ENCODE measurements at regions not wholly inside any gene's neighbourhood (a gene's known extent, or its start where the extent isn't known, plus 50 kb on each side); places are given as distances from the start of the nearest gene placed in this dataset.

DNA sequence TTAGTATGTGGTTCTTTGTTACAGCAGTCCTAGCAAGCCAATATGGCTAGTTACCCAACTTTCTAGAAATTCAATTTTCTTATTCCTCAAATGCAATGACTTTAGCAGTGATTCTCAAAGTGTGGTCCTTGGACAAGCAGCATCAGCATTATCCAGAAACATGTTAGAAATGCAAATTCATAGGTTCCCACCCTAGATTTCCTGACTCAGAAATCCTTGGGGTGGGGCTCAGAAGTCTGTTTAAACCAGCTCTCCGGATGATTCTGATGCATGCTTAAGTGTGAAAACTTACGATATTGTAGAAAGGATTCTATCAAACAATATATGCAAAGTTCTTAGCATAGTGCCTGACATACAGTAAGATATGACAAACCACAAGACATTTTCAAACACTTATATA is 757.1 kb downstream of the DHX35 start:
- no peak for FAIRE-seq
- no peaks in the 10 kb centered on the region for H3K9me3 ChIP-seq (replicated peaks; ENCODE audit: control insufficient read depth, insufficient read depth, low read length)
- no peak overlapping the region for H3K27ac ChIP-seq (ENCODE audit: insufficient read depth, low read depth, low read length)
- POLR2A ChIA-PET = no interaction called here
- BruUV-seq (replicated peaks) = no TSS peak
- H3K27me3 ChIP-seq (ENCODE audit: control insufficient read depth in 2 of 2, insufficient read depth in 2 of 2, low read length in 2 of 2) = no peaks in the 10 kb centered on the region
- no peaks in the 10 kb centered on the region for H3K36me3 ChIP-seq (ENCODE audit: control insufficient read depth in 2 of 2, extremely low read depth in 1 of 2, insufficient read depth in 2 of 2, low read length in 2 of 2)
- CTCF ChIA-PET = no interaction called here
- H3K4me1 ChIP-seq (ENCODE audit: control insufficient read depth, extremely low read depth, insufficient read depth, low read length) = no peaks in the 10 kb centered on the region
- dilution Hi-C loops (cut with MboI; ENCODE audit: extremely low pct_ligation_motif_present, low sequenced_read_pairs) (no loop called here), intact Hi-C loops (cut with micrococcal nuclease) (no loop called here)
- H3K4me2 ChIP-seq (ENCODE audit: insufficient read depth, low read length) = no peak overlapping the region
- DNase-seq (ENCODE audit: low read depth, low spot score) = no peak
- H3K4me3 ChIP-seq (replicated peaks in 1 of 3; ENCODE audit: insufficient read depth in 1 of 3, low read depth in 1 of 3, low read length in 3 of 3) = no peak overlapping the region
- H2AFZ ChIP-seq (ENCODE audit: low read depth, low read length) = no peak overlapping the region
- H4K20me1 ChIP-seq (replicated peaks; ENCODE audit: control insufficient read depth, extremely low read depth, insufficient read depth, low read length) = no peaks in the 10 kb centered on the region
- H3K79me2 ChIP-seq (ENCODE audit: control insufficient read depth, insufficient read depth, low read length) = no peaks in the 10 kb centered on the region
- no peak overlapping the region for H3K9ac ChIP-seq (replicated peaks; ENCODE audit: extremely low read depth, insufficient read depth, low read length)
- H3K9me1 ChIP-seq (replicated peaks; ENCODE audit: control insufficient read depth, extremely low read depth, insufficient read depth, low read length) = no peaks in the 10 kb centered on the region
- TF ChIP-seq POLR2AphosphoS5 (IDR thresholded peaks at IDR 0.05; ENCODE audit: insufficient read depth, low read depth, low read length) (no peak), MYC (IDR thresholded peaks at IDR 0.05; ENCODE audit: low read depth, low read length) (no peak), JUN (IDR thresholded peaks at IDR 0.05; ENCODE audit: borderline replicate concordance, insufficient read depth, insufficient read length, low read depth) (no peak)

DNA sequence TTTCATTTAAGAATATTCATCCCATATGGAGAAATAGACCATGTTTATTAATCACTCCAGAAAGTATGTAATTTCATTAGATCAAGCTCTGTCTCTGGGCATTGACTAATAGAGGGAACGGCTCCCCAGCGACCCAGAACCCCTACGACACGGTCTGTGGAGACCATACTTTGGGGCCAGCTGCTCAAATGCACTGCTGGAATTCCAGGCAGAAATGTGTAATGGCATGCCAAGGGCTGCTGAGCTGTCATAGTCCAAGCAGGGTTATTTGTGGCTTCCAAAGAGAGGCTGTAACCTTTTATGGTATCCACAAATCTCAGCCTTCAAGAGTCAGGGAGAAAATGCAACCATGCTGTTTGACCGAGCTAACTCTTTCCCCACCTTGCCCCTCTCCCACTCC is 755.8 kb downstream of the DHX35 start:
- no peak overlapping the region for H3K9ac ChIP-seq (replicated peaks; ENCODE audit: extremely low read depth, insufficient read depth, low read length)
- ChIA-PET POLR2A (no interaction called here), CTCF (no interaction called here)
- no peak for DNase-seq (ENCODE audit: low read depth, low spot score)
- H3K27ac ChIP-seq (ENCODE audit: insufficient read depth, low read depth, low read length) = no peak overlapping the region
- no peaks in the 10 kb centered on the region for H3K79me2 ChIP-seq (ENCODE audit: control insufficient read depth, insufficient read depth, low read length)
- no peaks in the 10 kb centered on the region for H3K4me1 ChIP-seq (ENCODE audit: control insufficient read depth, extremely low read depth, insufficient read depth, low read length)
- dilution Hi-C loops (cut with MboI; ENCODE audit: extremely low pct_ligation_motif_present, low sequenced_read_pairs) = no loop called here
- H3K4me3 ChIP-seq (replicated peaks in 1 of 3; ENCODE audit: insufficient read depth in 1 of 3, low read depth in 1 of 3, low read length in 3 of 3) = no peak overlapping the region
- no peak overlapping the region for H3K4me2 ChIP-seq (ENCODE audit: insufficient read depth, low read length)
- intact Hi-C loops (cut with micrococcal nuclease) = no loop called here
- no peaks in the 10 kb centered on the region for H3K36me3 ChIP-seq (ENCODE audit: control insufficient read depth in 2 of 2, extremely low read depth in 1 of 2, insufficient read depth in 2 of 2, low read length in 2 of 2)
- no peaks in the 10 kb centered on the region for H3K9me3 ChIP-seq (replicated peaks; ENCODE audit: control insufficient read depth, insufficient read depth, low read length)
- no TSS peak for BruUV-seq (replicated peaks)
- no peaks in the 10 kb centered on the region for H4K20me1 ChIP-seq (replicated peaks; ENCODE audit: control insufficient read depth, extremely low read depth, insufficient read depth, low read length)
- TF ChIP-seq, protein P1, sequence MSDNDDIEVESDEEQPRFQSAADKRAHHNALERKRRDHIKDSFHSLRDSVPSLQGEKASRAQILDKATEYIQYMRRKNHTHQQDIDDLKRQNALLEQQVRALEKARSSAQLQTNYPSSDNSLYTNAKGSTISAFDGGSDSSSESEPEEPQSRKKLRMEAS (IDR thresholded peaks at IDR 0.05; ENCODE audit: insufficient read depth, insufficient read length) = no peak
- TF ChIP-seq POLR2AphosphoS5 (IDR thresholded peaks at IDR 0.05; ENCODE audit: insufficient read depth, low read depth, low read length) (no peak), GATA2 (IDR thresholded peaks at IDR 0.05; ENCODE audit: insufficient read depth, insufficient read length, low read depth, low read length) (no peak), POLR2A (IDR thresholded peaks at IDR 0.05; ENCODE audit: low read depth, low read length) (no peak), EZH2 (IDR thresholded peaks at IDR 0.05; ENCODE audit: borderline replicate concordance, low read depth, low read length, severe bottlenecking) (no peak), FOS (IDR thresholded peaks at IDR 0.05; ENCODE audit: borderline replicate concordance, insufficient read depth, low read length) (no peak), JUN (IDR thresholded peaks at IDR 0.05; ENCODE audit: borderline replicate concordance, insufficient read depth, insufficient read length, low read depth) (no peak)
- TF ChIP-seq, protein P2, sequence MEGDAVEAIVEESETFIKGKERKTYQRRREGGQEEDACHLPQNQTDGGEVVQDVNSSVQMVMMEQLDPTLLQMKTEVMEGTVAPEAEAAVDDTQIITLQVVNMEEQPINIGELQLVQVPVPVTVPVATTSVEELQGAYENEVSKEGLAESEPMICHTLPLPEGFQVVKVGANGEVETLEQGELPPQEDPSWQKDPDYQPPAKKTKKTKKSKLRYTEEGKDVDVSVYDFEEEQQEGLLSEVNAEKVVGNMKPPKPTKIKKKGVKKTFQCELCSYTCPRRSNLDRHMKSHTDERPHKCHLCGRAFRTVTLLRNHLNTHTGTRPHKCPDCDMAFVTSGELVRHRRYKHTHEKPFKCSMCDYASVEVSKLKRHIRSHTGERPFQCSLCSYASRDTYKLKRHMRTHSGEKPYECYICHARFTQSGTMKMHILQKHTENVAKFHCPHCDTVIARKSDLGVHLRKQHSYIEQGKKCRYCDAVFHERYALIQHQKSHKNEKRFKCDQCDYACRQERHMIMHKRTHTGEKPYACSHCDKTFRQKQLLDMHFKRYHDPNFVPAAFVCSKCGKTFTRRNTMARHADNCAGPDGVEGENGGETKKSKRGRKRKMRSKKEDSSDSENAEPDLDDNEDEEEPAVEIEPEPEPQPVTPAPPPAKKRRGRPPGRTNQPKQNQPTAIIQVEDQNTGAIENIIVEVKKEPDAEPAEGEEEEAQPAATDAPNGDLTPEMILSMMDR (IDR thresholded peaks at IDR 0.05; ENCODE audit: extremely low read depth in 1 of 2, insufficient read depth in 1 of 2, low read depth in 1 of 2, low read length in 2 of 2) = no peak
- H3K9me1 ChIP-seq (replicated peaks; ENCODE audit: control insufficient read depth, extremely low read depth, insufficient read depth, low read length) = no peaks in the 10 kb centered on the region
- FAIRE-seq = no peak
- H3K27me3 ChIP-seq (ENCODE audit: control insufficient read depth in 2 of 2, insufficient read depth in 2 of 2, low read length in 2 of 2) = no peaks in the 10 kb centered on the region
- no peak overlapping the region for H2AFZ ChIP-seq (ENCODE audit: low read depth, low read length)
